ENCODE measurements at regions not wholly inside any gene's neighbourhood (a gene's known extent, or its start where the extent isn't known, plus 50 kb on each side); places are given as distances from the start of the nearest gene placed in this dataset.

DNA sequence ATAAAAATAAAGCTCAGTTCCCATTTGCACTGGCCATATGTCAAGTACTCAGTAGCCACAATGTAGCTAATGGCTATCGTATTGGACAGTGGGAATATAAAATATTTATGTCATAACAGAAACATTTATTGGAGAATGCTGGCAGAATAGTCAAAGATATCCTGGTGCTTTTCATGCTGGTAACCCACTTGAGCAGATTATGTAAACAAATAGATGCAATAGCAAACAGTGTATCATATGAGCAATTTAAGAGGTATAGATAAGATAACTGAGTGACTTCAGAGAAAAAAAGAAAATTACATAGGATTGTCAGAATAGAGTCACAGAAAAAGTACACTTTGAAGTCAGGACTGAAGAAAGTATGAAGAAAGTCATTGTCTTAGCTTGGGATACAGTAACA lies 426.6 kb downstream of the NDFIP2 start:
- FAIRE-seq = no peak
- ChIA-PET POLR2A (no interaction called here), CTCF (interaction anchor here (1.2 kb wide), 2 partner anchors 11 to 228 kb away, joined by 3 to 4 read pairs; no protein-coding TSS in a partner anchor), SMC1A (ENCODE audit: uncharacterized antibody, unreplicated experiment) (interaction anchor here (0.6 to 1.3 kb wide), 7 partner anchors 8 to 100 kb away, joined by 3 read pairs; no protein-coding TSS in a partner anchor), RAD21 (ENCODE audit: unreplicated experiment) (no interaction called here)
- no peak overlapping the region for H2AFZ ChIP-seq (ENCODE audit: control insufficient read depth, low read depth, low read length)
- TF ChIP-seq FOS (IDR thresholded peaks at IDR 0.05; ENCODE audit: borderline replicate concordance, extremely low read depth, insufficient read length) = no peak
- TF ChIP-seq, protein P1, sequence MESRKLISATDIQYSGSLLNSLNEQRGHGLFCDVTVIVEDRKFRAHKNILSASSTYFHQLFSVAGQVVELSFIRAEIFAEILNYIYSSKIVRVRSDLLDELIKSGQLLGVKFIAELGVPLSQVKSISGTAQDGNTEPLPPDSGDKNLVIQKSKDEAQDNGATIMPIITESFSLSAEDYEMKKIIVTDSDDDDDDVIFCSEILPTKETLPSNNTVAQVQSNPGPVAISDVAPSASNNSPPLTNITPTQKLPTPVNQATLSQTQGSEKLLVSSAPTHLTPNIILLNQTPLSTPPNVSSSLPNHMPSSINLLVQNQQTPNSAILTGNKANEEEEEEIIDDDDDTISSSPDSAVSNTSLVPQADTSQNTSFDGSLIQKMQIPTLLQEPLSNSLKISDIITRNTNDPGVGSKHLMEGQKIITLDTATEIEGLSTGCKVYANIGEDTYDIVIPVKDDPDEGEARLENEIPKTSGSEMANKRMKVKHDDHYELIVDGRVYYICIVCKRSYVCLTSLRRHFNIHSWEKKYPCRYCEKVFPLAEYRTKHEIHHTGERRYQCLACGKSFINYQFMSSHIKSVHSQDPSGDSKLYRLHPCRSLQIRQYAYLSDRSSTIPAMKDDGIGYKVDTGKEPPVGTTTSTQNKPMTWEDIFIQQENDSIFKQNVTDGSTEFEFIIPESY (IDR thresholded peaks at IDR 0.05) = no peak
- TF ChIP-seq KDM1A (IDR thresholded peaks at IDR 0.05; ENCODE audit: borderline replicate concordance) = no peak
- TF ChIP-seq, protein P2, sequence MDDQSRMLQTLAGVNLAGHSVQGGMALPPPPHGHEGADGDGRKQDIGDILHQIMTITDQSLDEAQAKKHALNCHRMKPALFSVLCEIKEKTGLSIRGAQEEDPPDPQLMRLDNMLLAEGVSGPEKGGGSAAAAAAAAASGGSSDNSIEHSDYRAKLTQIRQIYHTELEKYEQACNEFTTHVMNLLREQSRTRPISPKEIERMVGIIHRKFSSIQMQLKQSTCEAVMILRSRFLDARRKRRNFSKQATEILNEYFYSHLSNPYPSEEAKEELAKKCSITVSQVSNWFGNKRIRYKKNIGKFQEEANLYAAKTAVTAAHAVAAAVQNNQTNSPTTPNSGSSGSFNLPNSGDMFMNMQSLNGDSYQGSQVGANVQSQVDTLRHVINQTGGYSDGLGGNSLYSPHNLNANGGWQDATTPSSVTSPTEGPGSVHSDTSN (IDR thresholded peaks at IDR 0.05; ENCODE audit: insufficient replicate concordance, low read depth, low read length) = no peak
- TF ChIP-seq TCF3 (IDR thresholded peaks at IDR 0.05; ENCODE audit: borderline replicate concordance, insufficient read depth, low read depth, low read length) = no peak
- TF ChIP-seq, protein P3, sequence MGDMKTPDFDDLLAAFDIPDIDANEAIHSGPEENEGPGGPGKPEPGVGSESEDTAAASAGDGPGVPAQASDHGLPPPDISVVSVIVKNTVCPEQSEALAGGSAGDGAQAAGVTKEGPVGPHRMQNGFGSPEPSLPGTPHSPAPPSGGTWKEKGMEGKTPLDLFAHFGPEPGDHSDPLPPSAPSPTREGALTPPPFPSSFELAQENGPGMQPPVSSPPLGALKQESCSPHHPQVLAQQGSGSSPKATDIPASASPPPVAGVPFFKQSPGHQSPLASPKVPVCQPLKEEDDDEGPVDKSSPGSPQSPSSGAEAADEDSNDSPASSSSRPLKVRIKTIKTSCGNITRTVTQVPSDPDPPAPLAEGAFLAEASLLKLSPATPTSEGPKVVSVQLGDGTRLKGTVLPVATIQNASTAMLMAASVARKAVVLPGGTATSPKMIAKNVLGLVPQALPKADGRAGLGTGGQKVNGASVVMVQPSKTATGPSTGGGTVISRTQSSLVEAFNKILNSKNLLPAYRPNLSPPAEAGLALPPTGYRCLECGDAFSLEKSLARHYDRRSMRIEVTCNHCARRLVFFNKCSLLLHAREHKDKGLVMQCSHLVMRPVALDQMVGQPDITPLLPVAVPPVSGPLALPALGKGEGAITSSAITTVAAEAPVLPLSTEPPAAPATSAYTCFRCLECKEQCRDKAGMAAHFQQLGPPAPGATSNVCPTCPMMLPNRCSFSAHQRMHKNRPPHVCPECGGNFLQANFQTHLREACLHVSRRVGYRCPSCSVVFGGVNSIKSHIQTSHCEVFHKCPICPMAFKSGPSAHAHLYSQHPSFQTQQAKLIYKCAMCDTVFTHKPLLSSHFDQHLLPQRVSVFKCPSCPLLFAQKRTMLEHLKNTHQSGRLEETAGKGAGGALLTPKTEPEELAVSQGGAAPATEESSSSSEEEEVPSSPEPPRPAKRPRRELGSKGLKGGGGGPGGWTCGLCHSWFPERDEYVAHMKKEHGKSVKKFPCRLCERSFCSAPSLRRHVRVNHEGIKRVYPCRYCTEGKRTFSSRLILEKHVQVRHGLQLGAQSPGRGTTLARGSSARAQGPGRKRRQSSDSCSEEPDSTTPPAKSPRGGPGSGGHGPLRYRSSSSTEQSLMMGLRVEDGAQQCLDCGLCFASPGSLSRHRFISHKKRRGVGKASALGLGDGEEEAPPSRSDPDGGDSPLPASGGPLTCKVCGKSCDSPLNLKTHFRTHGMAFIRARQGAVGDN (IDR thresholded peaks at IDR 0.05) = no peak
- no peak for TF ChIP-seq DPF2 (IDR thresholded peaks at IDR 0.05)
- no peaks in the 10 kb centered on the region for H3K27me3 ChIP-seq (replicated peaks in 1 of 2; ENCODE audit: control insufficient read depth in 2 of 2, insufficient read depth in 2 of 2, low read length in 1 of 2)
- no peak for DNase-seq (ENCODE audit: low read depth, low spot score)
- H3K4me2 ChIP-seq (ENCODE audit: control insufficient read depth, insufficient read depth) = no peak overlapping the region
- no peak for ATAC-seq
- H3K27ac ChIP-seq (ENCODE audit: control insufficient read depth, insufficient read depth) = no peak overlapping the region
- H3K79me2 ChIP-seq (ENCODE audit: control insufficient read depth, insufficient read depth, low read length) = no peaks in the 10 kb centered on the region
- H3K36me3 ChIP-seq (ENCODE audit: control insufficient read depth in 2 of 2, insufficient read depth in 2 of 2, low read length in 1 of 2) = no peaks in the 10 kb centered on the region
- no peak overlapping the region for H3K9ac ChIP-seq (ENCODE audit: control insufficient read depth, insufficient read depth, low read length)
- H3K4me3 ChIP-seq = no peak overlapping the region
- H3K4me1 ChIP-seq (ENCODE audit: control insufficient read depth, insufficient read depth, low read length) = no peaks in the 10 kb centered on the region
- 37% methylated on average over 1 of the region's 1 CpG for WGBS (ENCODE audit: insufficient coverage, insufficient replicate concordance, low lambda C conversion rate, missing lambda C conversion rate)
- intact Hi-C loops (cut with micrococcal nuclease; ENCODE audit: unreplicated experiment) (no loop called here), in situ Hi-C loops (cut with MboI) (no loop called here)
- no TSS peak for BruUV-seq (replicated peaks)
- no peaks in the 10 kb centered on the region for H3K9me3 ChIP-seq (replicated peaks; ENCODE audit: control insufficient read depth, insufficient read depth, low read length)
- no peaks in the 10 kb centered on the region for H4K20me1 ChIP-seq (ENCODE audit: control insufficient read depth, insufficient read depth)

Measured in GM12878 (cell line).